Ascending aorta (tissue), 2 donors: ENCODE measurements at regions not wholly inside any gene's neighbourhood (a gene's known extent, or its start where the extent isn't known, plus 50 kb on each side); places are given as distances from the start of the nearest gene placed in this dataset.
"Not testable (repeated sequence)": the region's sequence is repeated elsewhere in the genome, so short reads cannot be mapped to it uniquely, and the experiment has no call there.

Experiments used
- DNase-seq, 2 donors: peaks; one replicate each; pipeline ENCODE4 v3.0.0-alpha.2; 2019; ENCODE audit warnings: low spot score in 2 of 2
- H3K27ac ChIP-seq, 2 donors: fragments of 200-600 bp; sonication (generic); one replicate each; pipeline ENCODE4 v1.5.1; 2016 to 2017; ENCODE audit warnings: mild to moderate bottlenecking in 1 of 2
- H3K27me3 ChIP-seq: fragments of 200-600 bp; sonication (generic); one replicate; pipeline ENCODE4 v1.5.1; 2017
- H3K36me3 ChIP-seq, 2 donors: fragments of 200-600 bp; sonication (generic); one replicate each; pipeline ENCODE4 v1.5.1; 2016
- H3K4me1 ChIP-seq, 2 donors: fragments of 200-600 bp; sonication (generic); one replicate each; pipeline ENCODE4 v1.5.1; 2016 to 2017; ENCODE audit warnings: mild to moderate bottlenecking in 1 of 2
- H3K4me3 ChIP-seq, 2 donors: fragments of 200-600 bp; sonication (generic); one replicate each; pipeline ENCODE4 v1.5.1; 2016 to 2017; ENCODE audit warnings: mild to moderate bottlenecking in 1 of 2
- H3K9me3 ChIP-seq, 2 donors: fragments of 200-600 bp; sonication (generic); one replicate each; pipeline ENCODE4 v1.5.1; 2016
- intact Hi-C: fragments of 100-400 bp; cut with DNase I; formaldehyde crosslinking; loops from one replicate; pipeline ENCODE4 v1.15.1; 2023
- TF ChIP-seq, protein P1 (sequence below), 3 experiments: fragments of 200-600 bp in 2 of 3; fragments of 450-650 bp in 1 of 3; sonication (generic) in 2 of 3; IDR thresholded peaks; one replicate each; pipeline ENCODE4 v1.5.1; 2016 to 2019; ENCODE audit warnings: antibody characterized with exemption in 3 of 3, mild to moderate bottlenecking in 1 of 3, moderate library complexity in 1 of 3

DNA sequence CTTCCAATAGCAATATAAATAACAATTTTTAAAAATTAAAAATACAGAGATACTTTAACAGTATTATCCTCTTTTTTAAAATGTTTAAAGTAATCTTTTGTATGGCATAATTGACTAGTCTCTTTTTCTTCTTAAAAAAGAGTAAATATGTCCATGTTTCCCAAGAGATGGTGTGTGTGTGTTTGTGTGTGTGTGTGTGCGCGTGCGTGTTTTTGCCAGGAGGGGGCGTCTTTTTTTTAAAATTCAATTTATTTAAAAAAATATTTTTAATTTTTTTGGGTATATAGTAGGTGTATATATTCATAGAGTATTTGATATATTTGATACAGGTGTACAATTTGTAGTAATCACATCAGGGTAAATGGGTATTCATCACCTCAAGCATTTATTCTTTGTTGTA, 1073.7 kb downstream of the PCDH7 start:
- no peaks in the 10 kb centered on the region for H3K27me3 ChIP-seq
- H3K36me3 ChIP-seq: no peaks in the 10 kb centered on the region
- no peak overlapping the region for H3K27ac ChIP-seq
- H3K9me3 ChIP-seq: no peaks in the 10 kb centered on the region
- H3K4me3 ChIP-seq: no peak overlapping the region
- intact Hi-C loops: no loop called here
- TF ChIP-seq, protein P1, sequence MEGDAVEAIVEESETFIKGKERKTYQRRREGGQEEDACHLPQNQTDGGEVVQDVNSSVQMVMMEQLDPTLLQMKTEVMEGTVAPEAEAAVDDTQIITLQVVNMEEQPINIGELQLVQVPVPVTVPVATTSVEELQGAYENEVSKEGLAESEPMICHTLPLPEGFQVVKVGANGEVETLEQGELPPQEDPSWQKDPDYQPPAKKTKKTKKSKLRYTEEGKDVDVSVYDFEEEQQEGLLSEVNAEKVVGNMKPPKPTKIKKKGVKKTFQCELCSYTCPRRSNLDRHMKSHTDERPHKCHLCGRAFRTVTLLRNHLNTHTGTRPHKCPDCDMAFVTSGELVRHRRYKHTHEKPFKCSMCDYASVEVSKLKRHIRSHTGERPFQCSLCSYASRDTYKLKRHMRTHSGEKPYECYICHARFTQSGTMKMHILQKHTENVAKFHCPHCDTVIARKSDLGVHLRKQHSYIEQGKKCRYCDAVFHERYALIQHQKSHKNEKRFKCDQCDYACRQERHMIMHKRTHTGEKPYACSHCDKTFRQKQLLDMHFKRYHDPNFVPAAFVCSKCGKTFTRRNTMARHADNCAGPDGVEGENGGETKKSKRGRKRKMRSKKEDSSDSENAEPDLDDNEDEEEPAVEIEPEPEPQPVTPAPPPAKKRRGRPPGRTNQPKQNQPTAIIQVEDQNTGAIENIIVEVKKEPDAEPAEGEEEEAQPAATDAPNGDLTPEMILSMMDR (IDR thresholded peaks at IDR 0.05): no peak
- no peaks in the 10 kb centered on the region for H3K4me1 ChIP-seq
- no peak for DNase-seq

DNA sequence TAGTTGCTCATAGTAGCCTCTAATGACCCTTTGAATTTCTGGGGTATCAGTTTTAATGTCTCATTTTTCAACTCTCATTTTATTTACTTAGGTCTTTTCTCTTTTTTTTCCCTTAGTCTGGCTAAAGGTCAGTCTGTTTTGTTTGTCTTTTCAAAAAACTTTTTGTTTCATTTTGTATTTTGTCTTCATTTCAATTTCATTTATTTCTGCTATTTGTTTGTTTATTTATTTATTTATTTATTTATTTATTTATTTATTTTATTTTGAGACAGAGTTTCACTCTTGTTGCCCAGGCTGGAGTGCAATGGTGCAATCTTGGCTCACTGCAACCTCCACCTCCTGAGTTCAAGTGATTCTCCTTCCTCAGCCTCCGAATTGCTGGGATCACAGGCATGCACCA, 1076.9 kb downstream of the PCDH7 start:
- H3K4me3 ChIP-seq, H3K27me3 ChIP-seq, H3K4me1 ChIP-seq, H3K36me3 ChIP-seq, DNase-seq, H3K27ac ChIP-seq, H3K9me3 ChIP-seq, intact Hi-C loops: not testable (repeated sequence)

DNA sequence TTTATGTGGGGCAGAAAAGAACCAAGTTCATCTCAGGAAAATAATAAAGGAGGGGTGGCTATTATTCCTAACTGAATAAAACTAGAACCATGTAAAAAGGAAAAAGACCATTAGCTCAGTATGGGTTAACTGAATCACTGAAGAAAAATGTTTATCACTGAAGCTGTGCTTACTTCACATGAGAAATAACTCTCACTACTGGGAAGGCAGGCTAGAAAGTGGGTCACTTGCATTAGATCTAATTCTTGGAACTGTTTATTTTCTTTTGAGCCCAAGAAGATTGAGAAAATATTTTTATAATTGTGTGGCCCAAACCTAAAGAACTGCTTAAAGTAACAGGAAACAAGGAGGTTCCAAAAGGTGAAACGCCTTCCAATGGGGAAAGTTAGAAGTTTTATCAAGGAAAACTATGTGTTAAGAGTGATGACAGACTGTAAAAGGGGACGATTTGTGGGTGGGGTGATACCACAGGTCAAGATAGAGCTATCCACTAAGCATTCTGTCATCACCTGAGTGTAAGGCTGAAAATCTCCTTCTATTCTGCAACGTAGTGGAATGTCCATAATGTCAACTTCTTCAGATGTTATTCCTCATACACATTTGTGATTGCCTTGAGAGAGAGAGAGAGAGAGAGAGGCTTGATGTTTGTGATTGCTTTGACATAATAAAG, 1083.5 kb downstream of the PCDH7 start:
- DNase-seq: no peak
- no peaks in the 10 kb centered on the region for H3K9me3 ChIP-seq
- H3K27ac ChIP-seq: no peak overlapping the region
- H3K4me3 ChIP-seq: no peak overlapping the region
- intact Hi-C loops: no loop called here
- H3K27me3 ChIP-seq: no peaks in the 10 kb centered on the region
- TF ChIP-seq, protein P1 (IDR thresholded peaks at IDR 0.05): no peak
- no peaks in the 10 kb centered on the region for H3K36me3 ChIP-seq
- H3K4me1 ChIP-seq: no peaks in the 10 kb centered on the region

DNA sequence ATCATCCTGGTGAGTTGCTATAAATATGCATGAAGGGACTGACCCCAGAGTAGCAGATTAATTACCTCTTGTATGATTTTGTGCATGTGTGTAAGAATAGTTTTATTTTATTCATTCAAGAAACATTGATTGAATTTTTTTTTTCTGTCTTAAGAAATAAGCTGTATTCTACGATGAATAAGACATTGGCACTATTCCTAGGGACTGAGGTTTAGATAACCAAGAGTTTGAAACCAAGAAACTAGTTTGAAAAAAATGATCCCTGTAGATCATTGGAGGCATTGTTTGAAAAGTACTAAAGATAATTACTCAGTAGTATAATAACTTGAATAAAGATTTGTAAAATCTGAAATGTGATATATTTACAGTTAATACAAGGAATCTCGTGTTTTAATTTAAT, 1086.9 kb downstream of the PCDH7 start:
- TF ChIP-seq, protein P1 (IDR thresholded peaks at IDR 0.05): no peak
- no peak for DNase-seq
- intact Hi-C loops: no loop called here
- Histone ChIP-seq H3K36me3 (no peaks in the 10 kb centered on the region), H3K4me3 (no peak overlapping the region), H3K9me3 (no peaks in the 10 kb centered on the region), H3K27me3 (no peaks in the 10 kb centered on the region), H3K27ac (no peak overlapping the region), H3K4me1 (no peaks in the 10 kb centered on the region)

DNA sequence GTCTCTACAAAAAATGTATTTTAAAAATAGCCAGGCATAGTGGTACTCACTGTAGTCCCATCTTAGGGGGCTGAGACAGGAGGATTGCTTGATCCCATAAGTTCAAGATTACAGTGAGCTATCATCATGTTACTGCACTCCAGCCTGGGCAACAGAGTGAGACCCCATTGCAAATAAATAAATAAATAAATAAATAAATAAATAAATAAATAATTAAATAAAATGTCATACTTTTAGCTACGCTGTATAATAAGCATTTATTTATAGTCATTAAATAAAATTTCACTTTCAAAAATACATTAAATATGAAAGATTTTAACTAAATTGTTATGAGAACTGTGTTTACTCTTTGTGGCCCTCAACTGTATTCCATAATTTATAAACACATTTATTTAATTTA, 1124.2 kb downstream of the PCDH7 start:
- H3K9me3 ChIP-seq: no peaks in the 10 kb centered on the region
- no peak overlapping the region for H3K4me3 ChIP-seq
- no peaks in the 10 kb centered on the region for H3K36me3 ChIP-seq
- TF ChIP-seq, protein P1 (IDR thresholded peaks at IDR 0.05): no peak
- H3K27ac ChIP-seq: no peak overlapping the region
- DNase-seq: no peak
- H3K27me3 ChIP-seq: no peaks in the 10 kb centered on the region
- H3K4me1 ChIP-seq: no peaks in the 10 kb centered on the region
- intact Hi-C loops: no loop called here

DNA sequence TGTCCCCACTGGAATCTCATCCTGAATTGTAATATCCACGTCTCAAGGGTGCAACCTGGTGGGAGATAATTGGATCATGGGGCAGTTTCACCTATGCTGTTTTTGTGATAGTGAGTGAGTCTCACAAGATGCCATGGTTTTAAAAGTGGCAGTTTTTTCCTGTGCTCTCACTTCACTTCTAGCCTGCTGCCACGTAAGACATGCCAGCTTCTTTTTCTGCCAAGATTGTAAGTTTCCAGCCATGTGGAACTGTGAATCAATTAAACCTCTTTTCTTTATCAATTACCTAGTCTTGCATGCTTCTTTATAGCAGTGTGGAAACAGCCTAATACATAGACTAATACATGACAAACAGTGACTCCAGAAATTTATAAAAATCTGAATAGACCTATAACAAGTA, 1131.8 kb downstream of the PCDH7 start:
- Histone ChIP-seq H3K27me3 (no peaks in the 10 kb centered on the region), H3K4me1 (no peaks in the 10 kb centered on the region), H3K4me3 (no peak overlapping the region), H3K9me3 (peaks cover 0 to 4% of the 10 kb centered on the region in 2 donors), H3K36me3 (no peaks in the 10 kb centered on the region), H3K27ac (no peak overlapping the region)
- DNase-seq: no peak
- TF ChIP-seq, protein P1 (IDR thresholded peaks at IDR 0.05): no peak
- intact Hi-C loops: no loop called here
